H7 (cell line): ENCODE measurements at regions not wholly inside any gene's neighbourhood (a gene's known extent, or its start where the extent isn't known, plus 50 kb on each side); places are given as distances from the start of the nearest gene placed in this dataset.
"Not testable (repeated sequence)": the region's sequence is repeated elsewhere in the genome, so short reads cannot be mapped to it uniquely, and the experiment has no call there.

Experiments used
- DNase-seq: peaks from one replicate; pipeline ENCODE4 v3.0.0; 2012
- H3K27me3 ChIP-seq: 2 replicates; pipeline ENCODE4 v1.6.0; 2011; ENCODE audit warnings: mild to moderate bottlenecking, low read length; ENCODE audit not compliant: control insufficient read depth, insufficient read depth
- H3K36me3 ChIP-seq: replicated peaks from 2 replicates; pipeline ENCODE4 v1.5.1; 2011; ENCODE audit warnings: low read length; ENCODE audit not compliant: control insufficient read depth, insufficient read depth
- H3K4me3 ChIP-seq: 2 replicates; pipeline ENCODE4 v1.5.1; 2011; ENCODE audit warnings: low read depth, mild to moderate bottlenecking, control low read depth, low read length, moderate library complexity; ENCODE audit not compliant: insufficient read depth

GRCh38 chr5:135106610-135107471 is 72.8 kb upstream of the PITX1 start:
- no peak overlapping the region for H3K4me3 ChIP-seq
- DNase-seq, result no peak
- no peaks in the 10 kb centered on the region for H3K36me3 ChIP-seq
- no peaks in the 10 kb centered on the region for H3K27me3 ChIP-seq

- no peak for DNase-seq
- H3K27me3 ChIP-seq, result no peaks in the 10 kb centered on the region
- H3K36me3 ChIP-seq, result no peaks in the 10 kb centered on the region
- H3K4me3 ChIP-seq, result no peak overlapping the region
These were observed 72.1 kb upstream of the PITX1 start for GRCh38 chr5:135106136-135106535.

- no peak for DNase-seq
- Histone ChIP-seq H3K4me3 (no peak overlapping the region), H3K36me3 (no peaks in the 10 kb centered on the region), H3K27me3 (no peaks in the 10 kb centered on the region)
These were observed 71.1 kb upstream of the PITX1 start for GRCh38 chr5:135105105-135105484.

GRCh38 chr5:135103575-135103853 is 69.5 kb upstream of the PITX1 start:
- H3K27me3 ChIP-seq, result no peaks in the 10 kb centered on the region
- no peak for DNase-seq
- H3K36me3 ChIP-seq, result no peaks in the 10 kb centered on the region
- H3K4me3 ChIP-seq, result no peak overlapping the region

GRCh38 chr5:135102716-135103574 is 68.9 kb upstream of the PITX1 start:
- DNase-seq, result no peak
- H3K36me3 ChIP-seq, result no peaks in the 10 kb centered on the region
- H3K27me3 ChIP-seq, result no peaks in the 10 kb centered on the region
- no peak overlapping the region for H3K4me3 ChIP-seq

GRCh38 chr5:135100431-135100830 is 66.4 kb upstream of the PITX1 start:
- DNase-seq, result no peak
- Histone ChIP-seq H3K36me3 (no peaks in the 10 kb centered on the region), H3K27me3 (no peaks in the 10 kb centered on the region), H3K4me3 (no peak overlapping the region)

GRCh38 chr5:135100011-135100410 is 66.0 kb upstream of the PITX1 start:
- Histone ChIP-seq H3K36me3 (no peaks in the 10 kb centered on the region), H3K4me3 (no peak overlapping the region), H3K27me3 (no peaks in the 10 kb centered on the region)
- DNase-seq, result no peak

- Histone ChIP-seq H3K27me3 (no peaks in the 10 kb centered on the region), H3K36me3 (no peaks in the 10 kb centered on the region)
These were observed 63.4 kb upstream of the PITX1 start for GRCh38 chr5:135097390-135097789.

GRCh38 chr5:135095871-135096270 is 61.8 kb upstream of the PITX1 start:
- no peaks in the 10 kb centered on the region for H3K27me3 ChIP-seq
- H3K4me3 ChIP-seq, result no peak overlapping the region
- no peak for DNase-seq
- H3K36me3 ChIP-seq, result no peaks in the 10 kb centered on the region

More at GRCh38 chr5:135097390-135097789, 63.4 kb upstream of the PITX1 start:
- H3K4me3 ChIP-seq, result no peak overlapping the region
- no peak for DNase-seq

GRCh38 chr5:135095052-135095715 is 61.2 kb upstream of the PITX1 start:
- no peak for DNase-seq
- H3K4me3 ChIP-seq, result no peak overlapping the region
- no peaks in the 10 kb centered on the region for H3K27me3 ChIP-seq

GRCh38 chr5:135094339-135095051 is 60.5 kb upstream of the PITX1 start:
- Histone ChIP-seq H3K4me3 (no peak overlapping the region), H3K27me3 (no peaks in the 10 kb centered on the region)
- no peak for DNase-seq

More at GRCh38 chr5:135095052-135095715, 61.2 kb upstream of the PITX1 start:
- H3K36me3 ChIP-seq, result no peaks in the 10 kb centered on the region

GRCh38 chr5:135093483-135093882 is 59.5 kb upstream of the PITX1 start:
- not testable (repeated sequence) for H3K27me3 ChIP-seq, DNase-seq, H3K36me3 ChIP-seq, H3K4me3 ChIP-seq

More at GRCh38 chr5:135094339-135095051, 60.5 kb upstream of the PITX1 start:
- H3K36me3 ChIP-seq, result no peaks in the 10 kb centered on the region

- no peak for DNase-seq
- H3K27me3 ChIP-seq, result no peaks in the 10 kb centered on the region
These were observed 58.4 kb upstream of the PITX1 start for GRCh38 chr5:135092476-135092875.

GRCh38 chr5:135091286-135091685 is 57.3 kb upstream of the PITX1 start:
- no peak for DNase-seq
- no peak overlapping the region for H3K4me3 ChIP-seq
- H3K27me3 ChIP-seq, result no peaks in the 10 kb centered on the region
- no peaks in the 10 kb centered on the region for H3K36me3 ChIP-seq

More at GRCh38 chr5:135092476-135092875, 58.4 kb upstream of the PITX1 start:
- H3K36me3 ChIP-seq, result no peaks in the 10 kb centered on the region
- H3K4me3 ChIP-seq, result no peak overlapping the region
